ENCODE measurements at regions not wholly inside any gene's neighbourhood (a gene's known extent, or its start where the extent isn't known, plus 50 kb on each side); places are given as distances from the start of the nearest gene placed in this dataset.

- Histone ChIP-seq H2BK5ac (ENCODE audit: low read length) (no peak overlapping the region), H4K8ac (ENCODE audit: low read depth, low read length) (no peak overlapping the region), H3K4me3 (ENCODE audit: low read length in 2 of 2) (no peak overlapping the region), H2BK15ac (ENCODE audit: low read length) (no peak overlapping the region), H3K9me3 (replicated peaks in 1 of 2; ENCODE audit: control insufficient read depth in 2 of 2, insufficient read depth in 1 of 2, low read depth in 1 of 2, low read length in 2 of 2) (no peaks in the 10 kb centered on the region), H3K4me1 (ENCODE audit: control insufficient read depth in 2 of 2, insufficient read depth in 1 of 2, low read depth in 1 of 2, low read length in 2 of 2) (no peaks in the 10 kb centered on the region), H3K4me2 (ENCODE audit: insufficient read depth, low read length, poor library complexity, severe bottlenecking) (no peak overlapping the region), H3K36me3 (replicated peaks in 1 of 2; ENCODE audit: control insufficient read depth in 2 of 2, insufficient read depth in 2 of 2, low read length in 2 of 2) (no peaks in the 10 kb centered on the region), H3K4ac (ENCODE audit: low read length) (no peak overlapping the region), H3K79me1 (ENCODE audit: low read depth, low read length) (no peaks in the 10 kb centered on the region), H3K18ac (ENCODE audit: low read length) (no peak overlapping the region), H3K14ac (ENCODE audit: low read length) (no peak overlapping the region), H2BK12ac (ENCODE audit: low read length) (no peak overlapping the region), H2BK120ac (ENCODE audit: low read depth, low read length) (no peak overlapping the region), H2AK5ac (ENCODE audit: low read depth, low read length) (no peak overlapping the region), H3K27me3 (ENCODE audit: control insufficient read depth in 3 of 3, insufficient read depth in 3 of 3, low read depth in 1 of 3, low read length in 3 of 3) (peaks cover 0 to 5% (median 0%) of the 10 kb centered on the region in 3 experiments), H4K91ac (ENCODE audit: low read depth, low read length, poor library complexity) (no peak overlapping the region), H3K23ac (ENCODE audit: low read depth, low read length, poor library complexity) (no peak overlapping the region), H3K9ac (ENCODE audit: low read depth, low read length, poor library complexity) (no peak overlapping the region), H3K27ac (replicated peaks; ENCODE audit: low read length) (no peak overlapping the region), H2AFZ (ENCODE audit: low read length) (no peak overlapping the region)
- no peak for DNase-seq (ENCODE audit: low spot score)
- no CpG with 5 or more reads among the region's 2 CpGs for WGBS, 2 donors (ENCODE audit: extremely low coverage in 2 of 2, insufficient read length in 2 of 2, insufficient replicate concordance in 1 of 2)
These were observed 1046.9 kb downstream of the VRK1 start for GRCh38 chr14:97844042-97844441.

DNA sequence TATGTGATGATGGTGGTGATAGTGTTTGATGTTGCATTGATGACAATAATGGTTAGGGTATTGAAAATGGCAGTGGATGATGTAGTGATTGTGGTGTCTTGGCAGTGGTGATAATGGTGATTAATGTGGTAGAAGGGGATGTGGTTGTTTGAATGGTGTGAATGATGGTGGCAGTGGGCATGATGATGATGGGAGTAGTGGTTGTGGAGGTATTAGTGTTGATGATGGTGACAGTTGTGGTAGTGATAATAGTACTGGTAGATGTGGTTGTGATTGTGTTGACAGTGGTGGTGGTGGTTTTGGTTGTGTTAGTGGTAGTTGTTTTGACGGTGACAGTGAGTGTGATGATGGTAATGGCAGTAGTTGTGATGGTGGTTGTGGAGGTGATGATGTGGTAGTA lies 1049.0 kb downstream of the VRK1 start:
- Histone ChIP-seq H2BK5ac (ENCODE audit: low read length) (no peak overlapping the region), H2AK5ac (ENCODE audit: low read depth, low read length) (no peak overlapping the region), H4K91ac (ENCODE audit: low read depth, low read length, poor library complexity) (no peak overlapping the region), H3K18ac (ENCODE audit: low read length) (no peak overlapping the region), H4K8ac (ENCODE audit: low read depth, low read length) (no peak overlapping the region), H3K4ac (ENCODE audit: low read length) (no peak overlapping the region), H2BK15ac (ENCODE audit: low read length) (no peak overlapping the region), H3K27me3 (ENCODE audit: control insufficient read depth in 3 of 3, insufficient read depth in 3 of 3, low read depth in 1 of 3, low read length in 3 of 3) (peaks cover 0 to 5% (median 0%) of the 10 kb centered on the region in 3 experiments), H2BK12ac (ENCODE audit: low read length) (no peak overlapping the region), H3K4me2 (ENCODE audit: insufficient read depth, low read length, poor library complexity, severe bottlenecking) (no peak overlapping the region), H3K4me3 (ENCODE audit: low read length in 2 of 2) (no peak overlapping the region), H3K23ac (ENCODE audit: low read depth, low read length, poor library complexity) (no peak overlapping the region), H3K14ac (ENCODE audit: low read length) (no peak overlapping the region), H2AFZ (ENCODE audit: low read length) (no peak overlapping the region), H3K9ac (ENCODE audit: low read depth, low read length, poor library complexity) (no peak overlapping the region), H3K4me1 (ENCODE audit: control insufficient read depth in 2 of 2, insufficient read depth in 1 of 2, low read depth in 1 of 2, low read length in 2 of 2) (no peaks in the 10 kb centered on the region), H3K9me3 (replicated peaks in 1 of 2; ENCODE audit: control insufficient read depth in 2 of 2, insufficient read depth in 1 of 2, low read depth in 1 of 2, low read length in 2 of 2) (no peaks in the 10 kb centered on the region), H3K36me3 (replicated peaks in 1 of 2; ENCODE audit: control insufficient read depth in 2 of 2, insufficient read depth in 2 of 2, low read length in 2 of 2) (no peaks in the 10 kb centered on the region), H2BK120ac (ENCODE audit: low read depth, low read length) (no peak overlapping the region), H3K79me1 (ENCODE audit: low read depth, low read length) (no peaks in the 10 kb centered on the region), H3K27ac (replicated peaks; ENCODE audit: low read length) (no peak overlapping the region)
- WGBS, 2 donors (ENCODE audit: extremely low coverage in 2 of 2, insufficient read length in 2 of 2, insufficient replicate concordance in 1 of 2), result 100% methylated on average over 1 of the region's 1 CpG
- no peak for DNase-seq (ENCODE audit: low spot score)

DNA sequence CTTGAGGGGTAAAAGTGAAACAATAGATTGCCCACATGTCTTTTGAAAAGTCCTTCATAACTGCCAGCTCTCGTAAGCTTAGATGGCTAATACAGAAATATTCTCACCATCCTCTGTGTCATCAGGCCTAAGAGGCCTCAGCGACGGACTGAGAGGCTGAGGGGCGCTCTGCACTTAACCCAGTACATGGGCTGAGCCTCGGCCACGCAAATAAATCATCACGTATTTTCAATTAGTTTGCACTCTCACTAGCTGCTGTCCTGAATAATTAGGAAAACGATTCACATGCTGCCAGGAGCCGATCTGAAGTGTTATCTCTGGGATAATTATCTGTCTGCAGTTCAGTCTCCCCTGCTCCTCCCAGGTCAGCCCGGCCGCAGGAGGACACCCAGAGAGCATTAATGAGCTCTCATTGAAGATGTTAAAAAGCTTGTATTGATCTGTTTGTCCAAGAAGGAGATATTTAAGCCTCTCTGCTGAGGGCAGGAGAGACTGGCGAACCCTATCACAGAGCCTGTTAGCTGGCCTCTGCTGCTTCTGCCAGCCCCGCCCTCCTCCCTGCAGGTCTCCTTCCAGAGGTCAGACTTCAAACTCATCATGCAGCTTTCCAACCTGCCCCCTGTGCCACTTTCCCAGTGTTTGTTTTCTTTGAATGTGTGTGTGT lies 1051.3 kb downstream of the VRK1 start:
- H4K91ac ChIP-seq (ENCODE audit: low read depth, low read length, poor library complexity), result no peak overlapping the region
- no peaks in the 10 kb centered on the region for H3K36me3 ChIP-seq (replicated peaks in 1 of 2; ENCODE audit: control insufficient read depth in 2 of 2, insufficient read depth in 2 of 2, low read length in 2 of 2)
- H2BK15ac ChIP-seq (ENCODE audit: low read length), result no peak overlapping the region
- no peak overlapping the region for H2BK5ac ChIP-seq (ENCODE audit: low read length)
- no peak overlapping the region for H2BK120ac ChIP-seq (ENCODE audit: low read depth, low read length)
- no peak overlapping the region for H3K4me2 ChIP-seq (ENCODE audit: insufficient read depth, low read length, poor library complexity, severe bottlenecking)
- no CpG with 5 or more reads among the region's 13 CpGs for WGBS, 2 donors (ENCODE audit: extremely low coverage in 2 of 2, insufficient read length in 2 of 2, insufficient replicate concordance in 1 of 2)
- H3K4me3 ChIP-seq (ENCODE audit: low read length in 2 of 2), result no peak overlapping the region
- H4K8ac ChIP-seq (ENCODE audit: low read depth, low read length), result no peak overlapping the region
- no peak overlapping the region for H2AK5ac ChIP-seq (ENCODE audit: low read depth, low read length)
- no peak overlapping the region for H3K18ac ChIP-seq (ENCODE audit: low read length)
- no peak overlapping the region for H3K4ac ChIP-seq (ENCODE audit: low read length)
- H2AFZ ChIP-seq (ENCODE audit: low read length), result no peak overlapping the region
- H3K27ac ChIP-seq (replicated peaks; ENCODE audit: low read length), result no peak overlapping the region
- H3K9me3 ChIP-seq (replicated peaks in 1 of 2; ENCODE audit: control insufficient read depth in 2 of 2, insufficient read depth in 1 of 2, low read depth in 1 of 2, low read length in 2 of 2), result no peaks in the 10 kb centered on the region
- no peak overlapping the region for H3K23ac ChIP-seq (ENCODE audit: low read depth, low read length, poor library complexity)
- H3K4me1 ChIP-seq (ENCODE audit: control insufficient read depth in 2 of 2, insufficient read depth in 1 of 2, low read depth in 1 of 2, low read length in 2 of 2), result peaks cover 0 to 1% of the 10 kb centered on the region in 2 donors
- H3K79me1 ChIP-seq (ENCODE audit: low read depth, low read length), result no peaks in the 10 kb centered on the region
- no peak overlapping the region for H3K14ac ChIP-seq (ENCODE audit: low read length)
- H3K27me3 ChIP-seq (ENCODE audit: control insufficient read depth in 3 of 3, insufficient read depth in 3 of 3, low read depth in 1 of 3, low read length in 3 of 3), result peaks cover 0 to 5% (median 0%) of the 10 kb centered on the region in 3 experiments
- no peak overlapping the region for H2BK12ac ChIP-seq (ENCODE audit: low read length)
- DNase-seq (ENCODE audit: low spot score), result peak; percentile 39
- no peak overlapping the region for H3K9ac ChIP-seq (ENCODE audit: low read depth, low read length, poor library complexity)

GRCh38 chr14:97850466-97850865 lies 1053.3 kb downstream of the VRK1 start:
- Histone ChIP-seq H2BK120ac (ENCODE audit: low read depth, low read length) (no peak overlapping the region), H4K91ac (ENCODE audit: low read depth, low read length, poor library complexity) (no peak overlapping the region), H3K27ac (replicated peaks; ENCODE audit: low read length) (no peak overlapping the region), H3K14ac (ENCODE audit: low read length) (no peak overlapping the region), H3K4me2 (ENCODE audit: insufficient read depth, low read length, poor library complexity, severe bottlenecking) (no peak overlapping the region), H3K4me3 (ENCODE audit: low read length in 2 of 2) (no peak overlapping the region), H3K27me3 (ENCODE audit: control insufficient read depth in 3 of 3, insufficient read depth in 3 of 3, low read depth in 1 of 3, low read length in 3 of 3) (peaks cover 0 to 5% (median 0%) of the 10 kb centered on the region in 3 experiments), H4K8ac (ENCODE audit: low read depth, low read length) (no peak overlapping the region), H2AFZ (ENCODE audit: low read length) (no peak overlapping the region), H3K18ac (ENCODE audit: low read length) (no peak overlapping the region), H3K36me3 (replicated peaks in 1 of 2; ENCODE audit: control insufficient read depth in 2 of 2, insufficient read depth in 2 of 2, low read length in 2 of 2) (no peaks in the 10 kb centered on the region), H2BK5ac (ENCODE audit: low read length) (no peak overlapping the region), H3K9me3 (replicated peaks in 1 of 2; ENCODE audit: control insufficient read depth in 2 of 2, insufficient read depth in 1 of 2, low read depth in 1 of 2, low read length in 2 of 2) (no peaks in the 10 kb centered on the region), H2BK12ac (ENCODE audit: low read length) (no peak overlapping the region), H3K4ac (ENCODE audit: low read length) (no peak overlapping the region), H2BK15ac (ENCODE audit: low read length) (no peak overlapping the region), H3K4me1 (ENCODE audit: control insufficient read depth in 2 of 2, insufficient read depth in 1 of 2, low read depth in 1 of 2, low read length in 2 of 2) (peaks cover 0 to 10% of the 10 kb centered on the region in 2 donors), H3K79me1 (ENCODE audit: low read depth, low read length) (no peaks in the 10 kb centered on the region), H3K23ac (ENCODE audit: low read depth, low read length, poor library complexity) (no peak overlapping the region), H2AK5ac (ENCODE audit: low read depth, low read length) (no peak overlapping the region), H3K9ac (ENCODE audit: low read depth, low read length, poor library complexity) (no peak overlapping the region)
- WGBS, 2 donors (ENCODE audit: extremely low coverage in 2 of 2, insufficient read length in 2 of 2, insufficient replicate concordance in 1 of 2), result no CpG with 5 or more reads among the region's 2 CpGs
- no peak for DNase-seq (ENCODE audit: low spot score)
